ENCODE measurements at regions not wholly inside any gene's neighbourhood (a gene's known extent, or its start where the extent isn't known, plus 50 kb on each side); places are given as distances from the start of the nearest gene placed in this dataset.

- DNase-seq: no peak
These were observed 115.4 kb upstream of the STXBP5 start for GRCh38 chr6:147088861-147089260.

- DNase-seq: no peak
These were observed 108.9 kb upstream of the STXBP5 start for GRCh38 chr6:147095316-147095715.

- no peak for DNase-seq
These were observed 104.2 kb upstream of the STXBP5 start for GRCh38 chr6:147099974-147100373.

DNA sequence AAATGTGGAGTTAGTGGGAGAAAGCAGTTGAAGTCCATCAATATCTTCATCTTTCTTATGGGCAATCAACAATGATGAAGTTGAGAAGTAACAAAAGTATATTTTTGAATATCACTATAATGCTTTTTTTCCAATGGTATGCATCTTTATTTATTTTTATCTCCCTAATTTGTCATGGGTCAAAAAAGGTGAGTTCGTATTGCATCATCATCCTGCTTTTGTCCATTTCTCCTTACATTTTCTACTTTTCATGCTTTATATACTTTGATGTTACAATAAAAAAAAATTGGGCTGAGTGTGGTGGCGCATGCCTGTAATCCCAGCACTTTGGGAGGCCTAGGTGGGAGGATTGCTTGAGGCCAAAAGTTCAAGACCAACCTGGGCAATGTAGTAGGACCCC lies 101.2 kb upstream of the STXBP5 start:
- DNase-seq: no peak

- no peak for DNase-seq
These were observed 100.5 kb upstream of the STXBP5 start for GRCh38 chr6:147103694-147104093.

DNA sequence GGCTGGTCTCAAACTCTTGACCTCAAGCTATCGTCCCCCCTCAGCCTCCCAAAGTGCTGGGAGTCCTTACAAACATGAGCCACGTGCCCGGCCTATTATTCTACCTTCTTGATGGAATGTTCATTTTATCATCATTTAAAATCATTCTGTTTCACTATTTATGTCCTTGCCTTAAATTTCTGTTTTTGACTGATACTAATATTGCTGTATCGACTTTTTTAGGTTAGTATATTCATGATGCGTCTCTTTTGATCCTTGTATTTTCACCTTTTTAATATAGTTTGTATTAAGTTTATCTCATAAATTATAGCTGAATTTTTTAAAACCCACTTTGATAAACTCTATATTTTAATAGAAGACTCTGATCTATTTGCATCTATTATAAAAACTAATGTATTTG lies 98.4 kb upstream of the STXBP5 start:
- DNase-seq: no peak

DNA sequence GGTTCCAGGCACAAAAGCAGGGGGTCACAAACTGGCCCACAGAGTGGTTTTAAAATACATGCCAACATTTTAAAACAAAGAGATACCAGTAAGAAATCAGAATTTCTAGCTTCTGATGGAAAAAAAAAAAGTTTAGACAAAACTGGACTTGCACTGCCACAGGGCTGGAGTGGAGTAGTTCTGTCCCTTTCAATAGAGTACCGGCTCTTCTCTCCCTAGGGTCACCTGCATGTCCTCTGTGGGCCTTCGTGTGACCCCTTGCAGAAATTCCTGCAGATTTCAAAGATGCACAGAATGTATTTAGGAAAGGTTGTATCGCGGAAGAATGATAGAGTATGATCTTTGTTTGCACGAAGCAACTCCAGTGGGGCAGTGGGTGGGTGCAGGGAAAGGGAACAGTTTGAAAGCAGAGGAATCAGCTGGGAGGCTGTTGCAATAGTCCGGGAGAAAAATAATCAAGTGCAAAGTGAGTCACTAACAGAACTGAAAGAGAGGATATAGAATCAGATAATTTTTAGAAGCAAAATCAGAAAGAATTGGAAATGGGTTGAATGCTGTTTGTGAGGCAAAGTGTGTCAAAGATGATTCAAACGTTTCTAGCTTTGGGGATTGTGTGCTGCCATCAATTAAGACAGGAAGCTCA lies 97.3 kb upstream of the STXBP5 start:
- DNase-seq: no peak

DNA sequence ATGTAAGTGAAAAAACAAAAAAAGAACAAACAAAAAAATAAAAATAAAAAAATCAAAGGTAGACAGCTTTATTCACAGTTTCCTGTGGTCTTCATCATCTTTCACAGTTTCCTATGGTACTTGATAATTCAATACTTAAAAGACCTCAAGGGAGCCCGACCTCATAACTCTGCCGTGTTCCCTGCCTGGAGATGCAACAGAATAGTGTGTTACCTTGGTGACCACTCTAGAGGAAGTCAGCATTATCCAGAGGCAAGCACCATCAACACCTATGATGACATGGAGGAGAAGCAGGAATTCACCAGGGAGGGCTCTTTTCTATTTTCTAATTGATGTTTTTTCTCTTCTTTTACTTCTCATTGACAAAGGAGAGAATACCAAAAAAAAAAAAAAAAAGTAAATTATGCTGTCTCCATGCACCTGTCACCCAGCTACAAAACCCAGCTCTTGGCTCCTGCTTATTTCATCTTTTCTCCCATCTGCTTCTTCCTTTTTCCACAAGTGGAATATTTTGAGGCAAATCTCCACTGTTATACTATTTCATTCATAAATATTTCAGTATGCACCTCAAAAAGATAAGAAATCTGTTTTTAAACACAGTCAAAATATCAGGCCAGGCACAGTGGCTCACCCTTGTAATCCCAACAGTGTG lies 95.8 kb upstream of the STXBP5 start:
- no peak for DNase-seq

DNA sequence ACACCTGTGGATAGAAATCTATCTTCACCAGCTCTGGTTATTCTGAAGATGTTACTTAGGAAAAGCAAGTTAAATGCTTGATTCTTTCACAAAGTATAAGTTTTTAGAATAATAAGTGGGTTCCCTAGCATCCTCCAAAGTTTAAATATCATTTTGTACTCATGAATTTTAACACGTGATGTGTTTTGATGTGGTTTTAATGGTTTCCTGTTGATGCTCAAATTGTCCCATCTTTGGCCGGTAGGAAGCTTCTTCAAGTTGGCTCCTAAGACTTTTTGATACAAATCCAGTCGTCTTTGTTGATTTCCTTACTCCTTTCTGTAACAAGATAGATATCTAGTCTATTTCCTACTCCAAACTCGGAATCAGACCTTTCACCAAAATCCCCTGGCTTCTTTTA lies 94.5 kb upstream of the STXBP5 start:
- no peak for DNase-seq

DNA sequence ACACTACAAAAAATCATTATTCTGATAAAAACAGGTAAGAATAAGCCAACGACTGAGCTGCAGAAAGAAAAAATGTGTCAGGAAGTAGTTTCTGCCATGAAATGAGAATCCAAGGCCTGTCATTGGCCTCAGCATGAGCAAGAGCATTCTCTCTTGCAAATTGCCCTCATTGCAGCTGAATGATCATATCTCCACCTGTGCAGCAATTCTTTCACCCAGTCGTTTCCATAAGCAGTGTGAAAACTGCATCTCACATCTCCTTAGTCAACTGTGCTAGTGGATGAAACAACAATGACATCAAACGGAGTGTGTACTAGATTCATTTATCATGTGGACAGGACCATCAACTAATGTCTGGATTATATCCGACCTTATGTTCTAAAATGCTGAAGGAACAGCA lies 88.2 kb upstream of the STXBP5 start:
- no peak for DNase-seq

- DNase-seq: no peak
These were observed 87.2 kb upstream of the STXBP5 start for GRCh38 chr6:147117011-147117410.

- no peak for DNase-seq
These were observed 86.6 kb upstream of the STXBP5 start for GRCh38 chr6:147117580-147117979.

- no peak for DNase-seq
These were observed 84.9 kb upstream of the STXBP5 start for GRCh38 chr6:147119310-147119709.

DNA sequence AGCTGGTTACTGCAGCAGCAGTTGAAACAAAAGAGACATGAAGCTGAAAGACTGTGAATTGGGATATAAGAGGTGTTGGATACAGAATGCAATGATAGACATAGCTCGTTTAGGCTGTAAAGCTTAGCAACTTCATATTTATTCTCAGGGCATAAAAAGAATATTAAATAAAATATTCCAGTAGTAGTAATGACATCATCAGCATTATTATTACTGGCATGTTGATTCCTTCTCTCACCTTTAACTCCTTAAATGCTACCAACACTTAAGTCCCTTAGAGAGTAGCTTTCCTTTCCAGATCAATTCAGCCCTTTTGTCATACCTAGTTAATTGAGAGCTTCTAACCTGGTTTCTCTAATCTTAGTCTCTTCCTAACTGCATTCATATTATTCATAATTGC lies 81.4 kb upstream of the STXBP5 start:
- DNase-seq: no peak

DNA sequence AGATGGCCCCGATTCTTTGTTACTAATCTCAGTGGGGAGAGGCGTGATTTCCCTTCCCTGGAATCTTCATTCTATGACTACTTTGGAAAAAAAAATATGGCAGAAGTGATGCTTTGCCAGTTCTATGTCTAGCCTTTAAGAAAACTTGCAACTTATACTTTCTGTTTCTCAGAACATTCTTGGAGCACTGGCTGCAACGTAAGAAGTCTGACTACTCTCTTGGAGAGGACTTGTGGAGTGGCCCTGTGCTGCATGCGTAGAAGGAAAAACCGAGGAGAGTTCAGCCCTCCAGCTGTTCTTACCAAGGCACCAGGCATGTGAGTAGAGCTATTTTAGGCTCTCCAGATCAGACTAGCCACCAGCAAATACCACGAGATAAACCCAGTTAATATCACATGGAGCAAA lies 77.6 kb upstream of the STXBP5 start:
- no peak for DNase-seq

DNA sequence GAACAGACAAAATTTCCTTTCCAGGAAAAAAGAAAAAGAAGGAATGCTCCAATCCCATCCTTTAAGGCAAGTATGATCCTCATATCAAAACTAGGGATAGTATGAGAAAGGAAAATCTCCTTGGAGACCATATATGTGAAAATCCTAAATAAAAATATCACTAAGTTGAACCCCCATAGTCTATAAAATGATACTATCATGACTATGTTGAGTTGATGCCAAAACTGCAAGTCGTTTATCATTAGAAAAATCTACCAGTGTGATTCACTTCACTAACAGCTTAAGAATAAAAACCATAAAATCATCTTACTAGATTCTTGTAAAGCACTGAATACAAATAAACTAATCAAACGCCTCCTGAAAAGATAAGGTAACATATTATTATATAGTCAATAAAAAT lies 76.6 kb upstream of the STXBP5 start:
- no peak for DNase-seq

GRCh38 chr6:147128056-147128455 lies 76.2 kb upstream of the STXBP5 start:
- DNase-seq: no peak

GRCh38 chr6:147131532-147132128 lies 72.6 kb upstream of the STXBP5 start:
- no peak for DNase-seq

GRCh38 chr6:147132889-147133288 lies 71.3 kb upstream of the STXBP5 start:
- DNase-seq: no peak

DNA sequence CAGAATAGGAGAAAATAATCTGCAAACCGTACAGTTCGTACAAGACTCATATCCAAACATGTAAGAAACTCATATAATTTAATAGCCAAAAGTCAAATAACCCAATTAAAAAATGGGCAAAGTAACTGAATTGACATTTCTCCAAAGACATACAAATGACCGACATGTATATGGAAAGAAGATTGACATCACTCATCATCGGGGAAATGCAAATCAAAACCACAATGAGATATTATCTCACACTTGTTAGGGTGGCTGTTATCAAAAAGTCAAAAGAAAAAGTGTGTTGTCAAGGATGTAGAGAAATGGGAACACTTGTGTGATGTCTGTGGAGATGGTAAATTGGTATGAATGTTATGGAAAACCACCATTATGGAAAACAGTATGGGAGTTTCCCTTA lies 70.5 kb upstream of the STXBP5 start:
- no peak for DNase-seq

DNA sequence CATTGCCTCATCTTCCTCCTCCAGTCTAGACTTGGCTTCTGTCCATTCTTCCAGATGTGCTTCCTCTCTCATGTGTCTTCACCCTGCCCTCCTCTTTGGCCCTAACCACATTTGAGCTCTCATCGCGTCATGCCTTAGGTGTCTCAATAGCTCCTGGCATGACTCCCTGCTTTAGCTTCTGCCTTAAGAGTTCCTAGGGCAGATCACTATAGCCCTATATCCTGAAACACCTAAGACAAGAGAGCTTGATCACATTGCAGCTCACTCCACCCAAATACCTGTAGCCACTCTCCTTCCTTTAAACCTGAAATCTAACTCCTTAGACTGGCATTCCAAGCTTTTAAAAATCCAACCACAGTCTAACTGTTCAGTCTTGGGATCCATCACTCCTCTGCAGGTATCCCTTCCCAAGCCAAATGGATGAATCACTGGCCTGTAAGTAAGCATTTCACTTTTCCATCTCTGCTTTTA lies 69.0 kb upstream of the STXBP5 start:
- DNase-seq: no peak

- DNase-seq: no peak
These were observed 68.2 kb upstream of the STXBP5 start for GRCh38 chr6:147136057-147136456.

GRCh38 chr6:147137986-147138385 lies 66.2 kb upstream of the STXBP5 start:
- DNase-seq: no peak

DNA sequence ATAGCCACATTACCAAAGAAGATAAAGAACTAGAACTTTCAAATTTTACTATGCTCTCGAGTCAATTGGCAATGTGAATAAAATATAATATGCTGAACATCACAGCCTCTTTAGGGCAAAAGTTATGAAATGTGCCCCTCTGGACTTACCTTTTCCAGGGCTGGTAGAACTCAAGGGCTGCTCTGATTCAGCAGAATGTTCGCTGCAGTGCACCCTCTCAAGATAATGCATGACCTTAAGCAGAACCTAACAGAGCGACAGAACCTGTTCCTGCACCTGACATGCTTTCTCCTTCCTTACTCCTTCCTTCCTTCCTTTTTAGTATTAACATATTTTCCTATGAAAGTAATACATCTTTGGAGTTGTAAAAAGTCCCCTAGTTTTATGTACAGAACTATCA lies 65.4 kb upstream of the STXBP5 start:
- DNase-seq: no peak

Data from GOT3 (cell line).